ENCODE measurements at regions not wholly inside any gene's neighbourhood (a gene's known extent, or its start where the extent isn't known, plus 50 kb on each side); places are given as distances from the start of the nearest gene placed in this dataset.

GRCh38 chr4:127344071-127344470, 288.7 kb upstream of the INTU start:
- TF ChIP-seq POLR2A (IDR thresholded peaks at IDR 0.05) (no peak), CTCF (IDR thresholded peaks at IDR 0.05) (no peak)
